ENCODE measurements at regions not wholly inside any gene's neighbourhood (a gene's known extent, or its start where the extent isn't known, plus 50 kb on each side); places are given as distances from the start of the nearest gene placed in this dataset.

DNA sequence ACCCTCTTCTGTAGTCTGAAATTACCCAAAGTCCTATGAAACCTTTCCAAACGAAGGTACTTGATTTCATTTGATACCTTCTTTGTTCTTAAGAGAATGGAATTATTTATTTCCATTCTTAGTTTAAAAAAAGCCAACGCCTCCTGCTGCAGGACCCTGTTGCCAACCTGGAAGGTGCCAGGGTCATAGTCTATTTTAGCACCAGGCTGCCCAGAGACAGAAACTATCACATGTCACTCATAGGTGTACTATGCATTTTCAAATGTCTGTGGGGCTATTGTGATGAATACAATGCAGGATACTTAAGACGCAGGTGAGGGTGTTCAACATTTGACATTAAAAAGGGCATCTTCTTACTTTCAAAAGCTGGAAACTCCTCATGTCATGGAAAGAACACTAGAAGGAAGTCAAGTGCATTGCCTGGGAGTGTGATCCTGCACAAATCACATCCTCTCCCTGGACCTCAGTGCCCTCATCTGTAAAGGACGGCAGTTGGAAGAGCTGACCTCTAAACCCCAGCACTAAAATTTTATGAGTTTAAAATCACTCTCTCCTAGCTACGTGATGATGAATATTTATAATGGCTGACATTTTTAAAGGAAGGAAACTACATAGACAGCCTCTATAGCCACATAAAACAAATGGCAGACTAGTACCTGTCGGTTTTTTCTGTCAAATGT lies 107.3 kb upstream of the SYT6 start:
- TF ChIP-seq, protein P1, sequence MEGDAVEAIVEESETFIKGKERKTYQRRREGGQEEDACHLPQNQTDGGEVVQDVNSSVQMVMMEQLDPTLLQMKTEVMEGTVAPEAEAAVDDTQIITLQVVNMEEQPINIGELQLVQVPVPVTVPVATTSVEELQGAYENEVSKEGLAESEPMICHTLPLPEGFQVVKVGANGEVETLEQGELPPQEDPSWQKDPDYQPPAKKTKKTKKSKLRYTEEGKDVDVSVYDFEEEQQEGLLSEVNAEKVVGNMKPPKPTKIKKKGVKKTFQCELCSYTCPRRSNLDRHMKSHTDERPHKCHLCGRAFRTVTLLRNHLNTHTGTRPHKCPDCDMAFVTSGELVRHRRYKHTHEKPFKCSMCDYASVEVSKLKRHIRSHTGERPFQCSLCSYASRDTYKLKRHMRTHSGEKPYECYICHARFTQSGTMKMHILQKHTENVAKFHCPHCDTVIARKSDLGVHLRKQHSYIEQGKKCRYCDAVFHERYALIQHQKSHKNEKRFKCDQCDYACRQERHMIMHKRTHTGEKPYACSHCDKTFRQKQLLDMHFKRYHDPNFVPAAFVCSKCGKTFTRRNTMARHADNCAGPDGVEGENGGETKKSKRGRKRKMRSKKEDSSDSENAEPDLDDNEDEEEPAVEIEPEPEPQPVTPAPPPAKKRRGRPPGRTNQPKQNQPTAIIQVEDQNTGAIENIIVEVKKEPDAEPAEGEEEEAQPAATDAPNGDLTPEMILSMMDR (IDR thresholded peaks at IDR 0.05; ENCODE audit: low read length, missing control alignments): no peak
- H3K4me3 ChIP-seq (replicated peaks; ENCODE audit: low read depth, low read length): no peak overlapping the region
- no peak for DNase-seq (ENCODE audit: low read depth)

DNA sequence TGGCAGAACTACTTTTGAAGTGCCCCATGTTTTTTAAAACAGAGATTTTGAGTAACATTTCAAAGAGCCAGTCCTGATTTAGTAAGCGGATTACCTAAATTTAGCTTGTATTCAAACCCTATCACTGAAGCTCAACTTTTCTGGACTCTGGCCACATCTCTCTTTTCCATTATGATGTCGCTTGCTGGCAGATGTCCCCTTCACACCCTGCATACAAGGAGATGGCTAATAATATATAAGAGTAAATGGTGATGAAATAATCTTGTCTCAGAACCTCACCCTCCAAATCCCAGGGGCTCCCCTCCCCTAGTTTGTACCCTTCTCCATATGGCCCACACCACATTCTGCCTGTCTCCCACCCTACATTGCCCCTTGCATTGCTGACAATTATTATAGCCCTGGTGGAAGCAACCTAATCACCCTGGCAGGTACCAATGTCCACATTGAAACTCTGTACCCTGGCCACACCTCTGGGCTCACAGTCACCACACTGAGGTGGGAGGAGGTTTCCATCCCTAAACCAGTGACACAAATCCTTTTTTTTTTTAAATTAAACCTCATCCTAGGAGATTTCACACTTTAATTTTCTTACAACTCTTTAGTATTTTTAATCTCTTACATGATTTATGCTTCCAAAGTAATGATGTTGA lies 106.0 kb upstream of the SYT6 start:
- no peak overlapping the region for H3K4me3 ChIP-seq (replicated peaks; ENCODE audit: low read depth, low read length)
- DNase-seq (ENCODE audit: low read depth): no peak
- TF ChIP-seq, protein P1 (IDR thresholded peaks at IDR 0.05; ENCODE audit: low read length, missing control alignments): no peak

DNA sequence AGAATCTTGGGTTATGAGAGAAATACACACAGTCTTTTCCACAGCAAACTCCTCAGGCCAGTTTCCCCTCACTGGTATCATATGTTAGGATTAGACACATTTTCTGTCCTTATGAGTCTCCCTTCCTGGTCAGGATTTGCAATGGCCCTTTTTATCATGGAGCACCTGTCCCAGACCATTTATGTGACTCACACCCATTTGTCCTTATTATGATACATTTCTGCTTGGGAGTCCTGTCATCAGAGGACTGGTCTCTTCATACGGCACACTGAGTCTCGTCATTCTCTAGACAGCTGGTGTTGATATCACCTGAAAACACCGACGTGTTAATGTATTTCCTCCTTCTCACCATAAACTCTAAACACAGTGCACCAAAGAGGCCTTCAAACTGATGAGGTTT lies 105.0 kb upstream of the SYT6 start:
- TF ChIP-seq, protein P1 (IDR thresholded peaks at IDR 0.05; ENCODE audit: low read length, missing control alignments): no peak
- DNase-seq (ENCODE audit: low read depth): no peak
- H3K4me3 ChIP-seq (replicated peaks; ENCODE audit: low read depth, low read length): no peak overlapping the region

DNA sequence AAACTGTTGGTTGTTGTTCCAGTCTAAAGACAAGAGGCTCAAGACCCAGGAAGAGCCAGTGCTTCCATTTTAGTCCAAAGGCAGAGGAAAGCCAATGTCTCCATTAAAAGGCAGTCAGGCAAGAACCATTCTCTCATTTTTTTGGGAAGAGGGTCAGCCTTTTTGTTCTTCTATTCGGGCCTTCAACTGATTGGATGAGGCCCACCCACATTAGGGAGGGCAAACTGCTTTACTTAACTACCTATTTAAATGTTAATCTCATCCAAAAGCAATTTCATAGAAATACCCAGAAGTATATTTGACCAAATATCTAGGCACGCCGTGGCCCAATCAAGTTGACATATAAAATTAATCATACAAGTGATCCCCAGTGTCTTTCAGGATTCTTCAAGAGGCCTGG lies 104.4 kb upstream of the SYT6 start:
- H3K4me3 ChIP-seq (replicated peaks; ENCODE audit: low read depth, low read length): no peak overlapping the region
- no peak for DNase-seq (ENCODE audit: low read depth)
- TF ChIP-seq, protein P1 (IDR thresholded peaks at IDR 0.05; ENCODE audit: low read length, missing control alignments): no peak

DNA sequence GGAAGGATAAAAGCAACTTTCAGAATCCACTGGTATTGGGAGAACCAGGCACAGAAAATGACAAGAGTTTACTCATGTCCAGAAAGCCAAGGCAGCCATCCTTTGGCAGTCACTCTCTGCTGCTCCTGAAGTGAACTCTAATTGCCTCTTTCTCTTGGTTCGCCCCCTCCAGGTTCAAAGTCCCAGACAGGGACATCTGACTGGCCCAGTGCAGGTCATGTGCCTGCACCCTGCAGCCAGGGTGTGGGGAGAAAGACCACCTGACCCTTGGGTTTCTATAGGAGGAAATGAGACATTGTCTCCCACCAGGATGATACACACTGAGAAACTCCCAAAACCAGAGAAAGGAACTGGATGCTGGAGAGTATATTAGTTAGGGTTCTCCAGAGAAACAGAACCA lies 103.9 kb upstream of the SYT6 start:
- no peak for DNase-seq (ENCODE audit: low read depth)
- no peak overlapping the region for H3K4me3 ChIP-seq (replicated peaks; ENCODE audit: low read depth, low read length)
- TF ChIP-seq, protein P1 (IDR thresholded peaks at IDR 0.05; ENCODE audit: low read length, missing control alignments): no peak

DNA sequence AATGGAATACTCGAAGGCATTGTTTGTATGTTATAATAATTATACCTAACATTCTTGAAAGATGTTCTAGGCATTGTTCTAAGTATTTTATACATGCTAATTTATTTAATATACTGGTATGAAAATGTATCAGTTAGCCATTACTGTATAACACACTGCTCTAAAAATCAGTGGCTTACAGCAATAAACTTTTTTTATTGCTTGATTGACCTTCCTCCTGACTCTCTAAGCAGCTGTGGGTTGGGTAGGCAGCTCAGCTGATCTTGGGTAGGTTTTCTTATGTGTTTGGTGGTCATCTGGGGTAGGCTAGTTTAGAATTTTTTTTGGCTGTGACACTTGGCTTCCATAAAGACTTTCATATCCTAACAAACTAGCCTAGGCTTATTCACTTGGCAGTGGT lies 100.2 kb upstream of the SYT6 start:
- H3K4me3 ChIP-seq (replicated peaks; ENCODE audit: low read depth, low read length): no peak overlapping the region
- no peak for DNase-seq (ENCODE audit: low read depth)
- TF ChIP-seq, protein P1 (IDR thresholded peaks at IDR 0.05; ENCODE audit: low read length, missing control alignments): no peak

DNA sequence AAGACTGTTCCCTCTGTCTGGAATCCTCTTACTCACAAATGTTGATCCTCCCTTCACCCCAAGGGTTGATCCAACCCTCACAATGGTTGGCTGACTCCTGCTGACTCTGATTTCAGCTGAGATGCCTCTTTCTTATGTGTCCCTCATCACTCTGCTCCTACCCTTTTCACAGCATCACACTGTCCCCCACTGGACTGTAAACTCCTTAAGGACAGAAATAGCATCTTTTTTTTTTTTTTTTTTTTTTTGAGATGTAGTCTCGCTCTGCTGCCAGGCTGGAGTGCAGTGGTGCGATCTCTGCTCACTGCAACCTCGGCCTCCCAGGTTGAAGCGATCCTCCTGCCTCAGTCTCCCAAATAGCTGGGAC lies 97.9 kb upstream of the SYT6 start:
- no peak for DNase-seq (ENCODE audit: low read depth)
- H3K4me3 ChIP-seq (replicated peaks; ENCODE audit: low read depth, low read length): no peak overlapping the region
- TF ChIP-seq, protein P1 (IDR thresholded peaks at IDR 0.05; ENCODE audit: low read length, missing control alignments): no peak

Data from fibroblast of pulmonary artery (primary cell).